ENCODE measurements at regions not wholly inside any gene's neighbourhood (a gene's known extent, or its start where the extent isn't known, plus 50 kb on each side); places are given as distances from the start of the nearest gene placed in this dataset.

GRCh38 chr6:98672681-98673475 lies 161.5 kb upstream of the POU3F2 start:
- DNase-seq (ENCODE audit: low read depth): no peak

GRCh38 chr6:98678481-98678880 lies 155.9 kb upstream of the POU3F2 start:
- no peak overlapping the region for H3K4me3 ChIP-seq (ENCODE audit: low read depth, low read length)
- no peak for DNase-seq (ENCODE audit: low read depth)

More at GRCh38 chr6:98672681-98673475, 161.5 kb upstream of the POU3F2 start:
- H3K4me3 ChIP-seq (ENCODE audit: low read depth, low read length): no peak overlapping the region

GRCh38 chr6:98686008-98686601 lies 148.3 kb upstream of the POU3F2 start:
- H3K4me3 ChIP-seq (ENCODE audit: low read depth, low read length): no peak overlapping the region
- no peak for DNase-seq (ENCODE audit: low read depth)

GRCh38 chr6:98687752-98688151 lies 146.6 kb upstream of the POU3F2 start:
- H3K4me3 ChIP-seq (ENCODE audit: low read depth, low read length): no peak overlapping the region
- no peak for DNase-seq (ENCODE audit: low read depth)

- DNase-seq (ENCODE audit: low read depth): no peak
- no peak overlapping the region for H3K4me3 ChIP-seq (ENCODE audit: low read depth, low read length)
These were observed 139.1 kb upstream of the POU3F2 start for GRCh38 chr6:98695091-98695801.

- H3K4me3 ChIP-seq (ENCODE audit: low read depth, low read length): no peak overlapping the region
These were observed 123.0 kb upstream of the POU3F2 start for GRCh38 chr6:98711380-98711779.

GRCh38 chr6:98716341-98716740 lies 118.0 kb upstream of the POU3F2 start:
- no peak for DNase-seq (ENCODE audit: low read depth)

More at GRCh38 chr6:98711380-98711779, 123.0 kb upstream of the POU3F2 start:
- DNase-seq (ENCODE audit: low read depth): no peak

GRCh38 chr6:98717322-98717877 lies 117.0 kb upstream of the POU3F2 start:
- no peak for DNase-seq (ENCODE audit: low read depth)
- no peak overlapping the region for H3K4me3 ChIP-seq (ENCODE audit: low read depth, low read length)

More at GRCh38 chr6:98716341-98716740, 118.0 kb upstream of the POU3F2 start:
- H3K4me3 ChIP-seq (ENCODE audit: low read depth, low read length): no peak overlapping the region

- no peak overlapping the region for H3K4me3 ChIP-seq (ENCODE audit: low read depth, low read length)
- DNase-seq (ENCODE audit: low read depth): no peak
These were observed 116.4 kb upstream of the POU3F2 start for GRCh38 chr6:98717988-98718387.

GRCh38 chr6:98724537-98724936 lies 109.8 kb upstream of the POU3F2 start:
- no peak for DNase-seq (ENCODE audit: low read depth)
- no peak overlapping the region for H3K4me3 ChIP-seq (ENCODE audit: low read depth, low read length)

GRCh38 chr6:98747273-98747672 lies 87.1 kb upstream of the POU3F2 start:
- no peak overlapping the region for H3K4me3 ChIP-seq (ENCODE audit: low read depth, low read length)
- DNase-seq (ENCODE audit: low read depth): no peak

GRCh38 chr6:98747960-98748359 lies 86.4 kb upstream of the POU3F2 start:
- DNase-seq (ENCODE audit: low read depth): no peak
- H3K4me3 ChIP-seq (ENCODE audit: low read depth, low read length): no peak overlapping the region

- H3K4me3 ChIP-seq (ENCODE audit: low read depth, low read length): no peak overlapping the region
- DNase-seq (ENCODE audit: low read depth): no peak
These were observed 74.9 kb upstream of the POU3F2 start for GRCh38 chr6:98759459-98759858.

GRCh38 chr6:98764373-98764911 lies 69.9 kb upstream of the POU3F2 start:
- H3K4me3 ChIP-seq (ENCODE audit: low read depth, low read length): peak overlapping the region; percentile 25
- no peak for DNase-seq (ENCODE audit: low read depth)

GRCh38 chr6:98769546-98769945 lies 64.8 kb upstream of the POU3F2 start:
- no peak for DNase-seq (ENCODE audit: low read depth)
- no peak overlapping the region for H3K4me3 ChIP-seq (ENCODE audit: low read depth, low read length)

GRCh38 chr6:98775205-98775604 lies 59.2 kb upstream of the POU3F2 start:
- no peak for DNase-seq (ENCODE audit: low read depth)
- no peak overlapping the region for H3K4me3 ChIP-seq (ENCODE audit: low read depth, low read length)

- H3K4me3 ChIP-seq (ENCODE audit: low read depth, low read length): no peak overlapping the region
- no peak for DNase-seq (ENCODE audit: low read depth)
These were observed 56.6 kb upstream of the POU3F2 start for GRCh38 chr6:98777762-98778161.

GRCh38 chr6:98779618-98780017 lies 54.8 kb upstream of the POU3F2 start:
- H3K4me3 ChIP-seq (ENCODE audit: low read depth, low read length): no peak overlapping the region
- no peak for DNase-seq (ENCODE audit: low read depth)

GRCh38 chr6:98782772-98783171 lies 51.6 kb upstream of the POU3F2 start:
- no peak overlapping the region for H3K4me3 ChIP-seq (ENCODE audit: low read depth, low read length)
- no peak for DNase-seq (ENCODE audit: low read depth)

- no peak for DNase-seq (ENCODE audit: low read depth)
- H3K4me3 ChIP-seq (ENCODE audit: low read depth, low read length): no peak overlapping the region
These were observed 50.8 kb upstream of the POU3F2 start for GRCh38 chr6:98783578-98783977.
